ENCODE measurements at regions not wholly inside any gene's neighbourhood (a gene's known extent, or its start where the extent isn't known, plus 50 kb on each side); places are given as distances from the start of the nearest gene placed in this dataset.
"Not testable (repeated sequence)": the region's sequence is repeated elsewhere in the genome, so short reads cannot be mapped to it uniquely, and the experiment has no call there.

GRCh38 chr13:65500481-65500880 lies 1729.7 kb downstream of the PCDH9 start:
- DNase-seq (ENCODE audit: low spot score), result no peak

- DNase-seq (ENCODE audit: low spot score), result no peak
These were observed 1730.9 kb downstream of the PCDH9 start for GRCh38 chr13:65499256-65499655.

GRCh38 chr13:65497265-65497664 lies 1732.9 kb downstream of the PCDH9 start:
- DNase-seq (ENCODE audit: low spot score), result peak; percentile 9

GRCh38 chr13:65490725-65491124 lies 1739.4 kb downstream of the PCDH9 start:
- not testable (repeated sequence) for DNase-seq (ENCODE audit: low spot score)

- DNase-seq (ENCODE audit: low spot score), result no peak
These were observed 1741.5 kb downstream of the PCDH9 start for GRCh38 chr13:65488606-65489005.

GRCh38 chr13:65479692-65480091 lies 1750.4 kb downstream of the PCDH9 start:
- no peak for DNase-seq (ENCODE audit: low spot score)

- no peak for DNase-seq (ENCODE audit: low spot score)
These were observed 1756.9 kb downstream of the PCDH9 start for GRCh38 chr13:65473196-65473595.

- no peak for DNase-seq (ENCODE audit: low spot score)
These were observed 1757.8 kb downstream of the PCDH9 start for GRCh38 chr13:65472336-65472735.

GRCh38 chr13:65470781-65471180 lies 1759.4 kb downstream of the PCDH9 start:
- DNase-seq (ENCODE audit: low spot score), result no peak

GRCh38 chr13:65468628-65469027 lies 1761.5 kb downstream of the PCDH9 start:
- no peak for DNase-seq (ENCODE audit: low spot score)

- DNase-seq (ENCODE audit: low spot score), result no peak
These were observed 1768.5 kb downstream of the PCDH9 start for GRCh38 chr13:65461590-65461989.

GRCh38 chr13:65460136-65460535 lies 1770.0 kb downstream of the PCDH9 start:
- DNase-seq (ENCODE audit: low spot score), result no peak

GRCh38 chr13:65456150-65456912 lies 1773.8 kb downstream of the PCDH9 start:
- no peak for DNase-seq (ENCODE audit: low spot score)

GRCh38 chr13:65454403-65454802 lies 1775.7 kb downstream of the PCDH9 start:
- no peak for DNase-seq (ENCODE audit: low spot score)

GRCh38 chr13:65453982-65454381 lies 1776.2 kb downstream of the PCDH9 start:
- DNase-seq (ENCODE audit: low spot score), result no peak

GRCh38 chr13:65445340-65445739 lies 1784.8 kb downstream of the PCDH9 start:
- no peak for DNase-seq (ENCODE audit: low spot score)

GRCh38 chr13:65435590-65435989 lies 1794.5 kb downstream of the PCDH9 start:
- DNase-seq (ENCODE audit: low spot score), result no peak

GRCh38 chr13:65417953-65418352 lies 1812.2 kb downstream of the PCDH9 start:
- DNase-seq (ENCODE audit: low spot score), result no peak

- DNase-seq (ENCODE audit: low spot score), result no peak
These were observed 1813.4 kb downstream of the PCDH9 start for GRCh38 chr13:65416784-65417183.

- DNase-seq (ENCODE audit: low spot score), result no peak
These were observed 1815.9 kb downstream of the PCDH9 start for GRCh38 chr13:65414187-65414586.

- DNase-seq (ENCODE audit: low spot score), result no peak
These were observed 1818.6 kb downstream of the PCDH9 start for GRCh38 chr13:65411521-65411920.

GRCh38 chr13:65410791-65411190 lies 1819.3 kb downstream of the PCDH9 start:
- DNase-seq (ENCODE audit: low spot score), result no peak

GRCh38 chr13:65401315-65401714 lies 1828.8 kb downstream of the PCDH9 start:
- no peak for DNase-seq (ENCODE audit: low spot score)

GRCh38 chr13:65400702-65401101 lies 1829.4 kb downstream of the PCDH9 start:
- no peak for DNase-seq (ENCODE audit: low spot score)

Data from AG08395 (cell line).